NCI-H1694 treated with DMSO at 0.1 percent for 48 hours (cell line): ENCODE measurements at regions not wholly inside any gene's neighbourhood (a gene's known extent, or its start where the extent isn't known, plus 50 kb on each side); places are given as distances from the start of the nearest gene placed in this dataset.

Experiments
- DNase-seq: peaks from one replicate; lab custom pipeline; 2025; lab: John Stamatoyannopoulos, UW

GRCh38 chr1:199283794-199284193 lies 645.0 kb downstream of the PTPRC start:
- no peak for DNase-seq

DNA sequence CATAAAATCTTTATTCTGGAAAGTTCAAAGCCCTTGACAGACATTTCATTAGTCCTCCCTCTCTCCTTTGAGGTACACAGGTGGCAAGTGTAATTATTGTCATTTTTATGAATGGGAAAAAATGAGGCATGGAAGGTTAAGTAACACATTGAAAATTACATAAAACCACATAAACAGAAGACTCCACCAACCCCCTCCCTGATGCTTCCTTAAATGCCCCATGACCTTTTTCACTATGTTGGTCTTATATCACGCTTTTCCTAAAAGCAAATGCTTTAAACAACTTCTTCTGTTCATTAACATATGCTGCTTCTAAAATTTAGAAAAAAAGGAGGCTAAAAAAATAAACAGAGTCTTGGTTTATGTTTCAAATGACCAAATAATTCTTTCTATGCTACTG lies 648.4 kb downstream of the PTPRC start:
- no peak for DNase-seq

DNA sequence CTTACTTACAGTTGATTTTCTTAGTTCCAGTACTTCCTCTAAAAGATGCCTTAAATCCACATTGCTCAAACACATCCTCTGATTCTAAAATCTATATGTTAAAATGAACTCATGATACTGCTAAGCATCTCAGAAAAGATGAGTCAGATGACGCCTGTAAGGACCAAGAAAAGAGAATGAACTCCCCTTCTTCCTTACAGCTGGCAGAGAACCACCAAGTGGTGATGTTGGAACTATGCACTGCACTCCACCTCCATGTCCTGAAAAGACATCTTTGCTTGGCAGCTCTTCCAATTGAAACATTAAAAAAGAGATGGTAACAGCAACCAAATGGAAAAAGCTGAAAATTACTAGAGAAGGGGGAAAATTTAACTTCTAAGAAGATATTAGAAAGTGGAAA lies 648.8 kb downstream of the PTPRC start:
- DNase-seq, result no peak

DNA sequence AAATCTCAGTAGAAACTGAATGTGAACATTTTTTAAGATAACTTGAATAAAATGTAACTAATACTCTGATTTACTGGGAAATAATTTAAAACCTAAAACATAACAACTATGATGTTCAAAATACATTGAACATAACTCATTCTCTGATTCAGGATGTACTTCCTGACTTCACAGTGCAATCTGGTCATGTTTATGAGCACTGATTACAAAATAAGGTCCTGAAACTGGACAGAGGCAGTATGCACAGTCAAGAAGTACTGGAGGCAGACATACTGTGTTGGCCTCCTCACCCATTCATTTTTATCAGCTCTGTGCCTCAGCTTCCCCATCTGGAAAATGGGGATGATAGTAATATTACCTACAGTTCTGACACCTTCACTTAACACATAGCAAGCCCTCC lies 651.3 kb downstream of the PTPRC start:
- no peak for DNase-seq

GRCh38 chr1:199291022-199291740 lies 652.3 kb downstream of the PTPRC start:
- no peak for DNase-seq

- no peak for DNase-seq
Measured at GRCh38 chr1:199292896-199293295, 654.1 kb downstream of the PTPRC start.

DNA sequence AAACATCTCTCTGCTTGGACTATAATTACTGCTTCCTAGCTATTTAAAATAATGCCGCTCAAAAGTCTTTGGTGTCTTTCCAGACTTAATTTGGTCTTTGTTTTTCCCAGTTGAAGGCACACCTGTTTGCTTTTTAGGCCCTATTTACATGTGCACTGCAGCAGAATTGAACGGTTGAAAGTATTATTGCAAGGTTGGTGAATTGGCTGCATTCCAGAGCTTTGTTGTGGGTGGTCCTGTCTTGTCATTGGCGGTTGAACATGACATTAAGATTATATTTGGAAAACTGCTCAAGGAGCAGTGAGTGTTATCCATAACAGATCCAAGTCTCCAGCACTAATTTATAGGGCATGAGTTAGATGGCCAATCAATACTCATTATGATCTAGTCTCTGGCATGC lies 656.3 kb downstream of the PTPRC start:
- DNase-seq, result no peak

DNA sequence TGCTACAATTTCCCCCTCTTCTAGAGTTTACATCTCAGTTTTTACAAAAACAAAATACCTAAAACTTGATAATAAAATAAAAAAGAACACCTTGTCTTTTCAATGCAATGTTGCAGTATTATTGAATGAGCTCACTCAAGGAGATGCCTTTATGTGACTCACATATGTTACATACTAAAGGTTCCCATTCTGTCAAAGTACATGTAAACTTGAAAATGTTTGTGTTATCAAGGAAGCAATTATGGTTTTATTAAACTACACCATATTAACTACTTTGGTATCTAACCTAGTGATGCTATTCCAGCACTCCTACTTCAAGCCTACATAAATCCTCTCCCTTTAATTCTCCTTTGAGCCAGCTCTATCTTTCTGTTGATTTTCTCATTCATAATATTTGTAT lies 658.3 kb downstream of the PTPRC start:
- DNase-seq, result no peak

DNA sequence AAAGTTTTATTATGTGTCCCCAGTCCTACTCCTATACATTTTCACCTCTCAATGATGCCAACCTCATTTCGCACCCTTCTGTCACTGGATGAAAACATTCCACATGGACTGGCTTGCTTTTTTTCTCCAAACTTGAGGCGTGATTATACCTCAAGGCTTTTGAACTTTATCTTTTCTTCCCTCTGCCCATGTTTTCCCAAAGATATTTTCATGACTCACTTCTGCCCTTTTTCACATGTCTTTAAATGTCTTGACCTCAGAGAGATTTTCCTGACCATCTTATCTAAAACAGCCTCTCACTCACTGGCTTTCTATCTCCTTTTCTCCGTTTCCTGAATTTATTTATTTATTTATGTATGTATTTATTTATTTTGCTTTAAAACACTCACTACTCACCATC lies 659.0 kb downstream of the PTPRC start:
- DNase-seq, result no peak

DNA sequence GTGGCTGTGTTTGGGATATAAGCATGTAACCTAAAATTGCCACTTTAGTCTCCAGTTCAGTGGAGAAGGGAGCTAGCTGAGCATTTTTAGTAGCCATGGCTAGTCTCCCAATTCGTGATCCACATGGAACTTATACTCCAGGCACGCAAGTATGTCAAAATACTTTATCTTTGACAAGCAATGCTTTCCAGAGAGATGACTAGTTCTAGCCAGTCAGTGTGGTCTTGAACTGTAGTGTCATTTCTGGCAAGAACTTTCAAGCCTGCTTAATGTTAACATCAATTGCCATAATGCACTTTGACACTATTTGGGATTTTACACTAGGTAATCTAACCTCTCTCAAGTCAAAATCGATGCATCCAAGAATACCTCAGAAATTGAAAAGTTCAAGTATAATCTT lies 660.0 kb downstream of the PTPRC start:
- DNase-seq, result no peak

DNA sequence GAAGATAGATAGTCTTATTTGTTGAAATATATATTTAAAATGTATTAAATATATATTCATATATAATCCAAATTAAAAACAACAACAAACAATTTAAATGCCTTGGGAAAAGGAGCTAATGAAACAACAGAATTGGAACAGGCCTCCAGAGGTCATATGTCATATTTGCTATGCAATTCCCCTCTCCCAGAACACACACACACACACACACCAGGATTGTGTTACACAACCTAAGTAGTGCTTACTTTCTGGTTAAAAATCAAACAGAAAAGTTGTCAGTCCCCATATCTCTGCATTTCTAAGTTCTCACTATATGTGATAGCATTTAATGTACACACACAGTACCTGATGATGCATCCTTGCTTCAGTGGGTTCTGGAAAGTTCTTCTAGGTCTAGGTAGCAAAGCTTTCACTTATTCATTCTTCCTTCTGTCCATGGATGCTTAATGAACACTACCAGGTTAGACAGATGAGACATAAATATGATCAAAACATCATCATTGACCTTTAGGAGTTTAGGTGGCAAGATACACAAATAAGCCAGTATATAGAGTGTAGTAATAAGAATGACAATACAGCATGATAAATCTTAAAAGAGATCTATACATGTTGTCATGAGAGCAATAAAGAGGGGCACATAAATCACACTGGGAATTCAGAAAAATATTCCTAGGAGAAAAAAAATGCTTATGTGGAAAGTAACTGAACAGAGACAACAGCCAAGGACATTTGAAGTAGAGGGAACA lies 662.8 kb downstream of the PTPRC start:
- DNase-seq, result no peak

GRCh38 chr1:199302554-199302953 lies 663.7 kb downstream of the PTPRC start:
- no peak for DNase-seq

- DNase-seq, result no peak
Measured at GRCh38 chr1:199303035-199303434, 664.2 kb downstream of the PTPRC start.

DNA sequence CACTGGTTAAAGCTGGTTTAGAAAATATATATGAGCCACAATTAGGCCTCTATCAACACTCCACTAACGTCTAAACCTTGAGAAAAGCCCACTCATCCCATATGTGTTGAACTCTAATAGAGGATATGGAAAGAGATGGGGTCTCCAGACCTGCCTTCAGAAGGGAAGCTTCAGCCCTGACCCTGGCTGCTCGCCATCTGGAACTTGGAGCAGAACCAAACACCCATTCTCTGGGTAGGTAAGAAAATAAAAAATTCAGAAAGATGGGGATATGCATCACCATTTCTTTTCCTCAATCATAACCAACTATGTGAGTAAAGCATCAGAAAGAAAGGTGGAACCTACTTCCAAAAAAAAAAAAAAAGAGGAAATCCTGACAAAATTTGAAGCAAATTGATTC lies 666.2 kb downstream of the PTPRC start:
- DNase-seq, result no peak

- no peak for DNase-seq
Measured at GRCh38 chr1:199307496-199308264, 668.8 kb downstream of the PTPRC start.

DNA sequence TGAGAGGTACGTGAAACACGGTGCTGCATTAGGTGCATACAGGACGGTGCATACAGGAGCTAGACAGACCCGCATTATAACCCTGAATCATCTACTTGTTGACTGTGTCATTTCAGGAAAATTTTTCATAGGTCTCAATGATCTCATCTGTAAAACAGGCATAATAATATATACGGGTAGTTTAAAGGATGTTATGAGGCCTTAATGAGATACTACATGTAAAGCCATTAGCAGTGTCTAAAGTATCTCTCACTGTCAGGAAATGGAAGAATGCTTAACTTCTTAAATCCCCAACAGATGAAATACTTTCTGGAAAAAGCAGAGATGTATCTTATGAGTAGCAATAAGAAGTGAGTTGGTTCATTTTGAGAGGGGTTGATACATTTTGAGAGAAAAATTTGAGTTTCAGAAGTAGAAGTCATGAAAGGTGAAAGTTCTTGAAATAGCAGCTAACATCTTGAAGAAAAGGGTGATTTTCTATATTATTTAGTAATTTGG lies 669.6 kb downstream of the PTPRC start:
- no peak for DNase-seq

DNA sequence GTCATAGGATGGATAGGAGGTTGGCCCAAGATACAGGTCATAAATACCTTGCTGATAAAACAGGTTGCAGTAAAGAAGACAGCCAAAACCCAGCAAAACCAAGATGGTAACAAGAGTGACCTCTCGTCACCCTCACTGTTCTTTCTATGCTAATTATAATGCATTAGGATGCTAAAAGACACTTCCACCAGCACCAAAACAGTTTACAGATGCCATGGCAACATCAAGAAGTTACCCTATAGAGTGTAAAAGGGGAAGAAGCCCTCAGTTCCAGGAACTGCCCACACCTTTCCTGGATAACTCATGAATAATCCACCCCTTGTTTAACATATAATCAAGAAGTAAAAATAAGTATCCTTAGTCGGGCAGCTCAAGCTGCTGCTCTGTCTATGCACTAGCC lies 671.9 kb downstream of the PTPRC start:
- DNase-seq, result no peak

DNA sequence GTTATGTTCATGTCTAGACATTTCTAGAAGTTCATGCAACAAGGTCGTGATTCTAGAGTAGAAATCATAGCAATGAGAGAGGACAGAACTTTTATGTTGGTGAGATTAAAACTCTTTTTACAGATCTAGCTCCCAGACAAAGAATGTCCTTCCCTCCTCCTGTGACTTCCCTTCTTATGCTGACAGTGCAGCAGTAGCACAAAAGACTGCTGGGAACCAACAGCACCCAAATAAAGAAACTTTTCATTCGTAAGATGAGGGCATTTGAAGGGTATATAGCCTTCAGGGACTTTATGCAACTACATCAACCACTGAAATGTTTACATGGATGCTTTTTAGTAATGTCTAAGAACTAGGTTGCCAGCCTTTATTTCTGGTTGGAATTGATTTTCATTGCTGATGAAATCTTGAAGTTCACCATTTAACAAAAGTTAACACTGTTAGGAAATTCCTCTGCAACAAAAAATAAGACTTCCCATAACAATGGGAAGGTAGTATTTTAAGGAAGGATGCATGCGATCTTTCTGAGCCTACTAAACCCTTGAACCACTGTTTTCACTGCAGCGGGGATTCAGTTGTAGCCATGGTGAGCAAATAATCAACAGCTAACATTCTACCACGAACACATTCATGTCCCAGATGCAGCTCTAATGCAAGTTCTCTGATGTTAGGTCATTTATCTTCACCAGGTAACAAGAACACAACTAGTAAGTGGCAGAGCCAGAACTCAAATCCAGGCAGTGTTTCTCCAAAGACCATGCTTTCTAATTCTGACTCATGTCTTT lies 672.8 kb downstream of the PTPRC start:
- no peak for DNase-seq

DNA sequence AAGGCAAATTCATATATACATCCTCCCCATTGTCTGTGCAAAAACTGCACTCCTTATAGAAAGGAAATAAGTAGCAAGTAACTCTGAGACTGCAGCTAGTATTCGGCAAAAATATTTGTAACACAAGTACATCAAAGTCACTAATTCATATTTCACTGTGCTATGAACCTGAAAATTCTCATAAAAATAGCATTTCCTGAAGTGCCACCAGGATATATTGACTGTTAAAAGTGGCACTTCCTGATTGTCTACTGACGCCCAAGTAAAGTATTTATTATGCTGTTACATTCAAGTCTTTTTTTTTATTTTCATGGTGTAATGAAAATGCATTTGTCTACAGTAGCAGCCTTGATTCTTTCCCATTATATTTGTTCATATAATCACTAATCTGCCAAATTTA lies 673.8 kb downstream of the PTPRC start:
- DNase-seq, result no peak

- no peak for DNase-seq
Measured at GRCh38 chr1:199313444-199313843, 674.6 kb downstream of the PTPRC start.

GRCh38 chr1:199319341-199319740 lies 680.5 kb downstream of the PTPRC start:
- DNase-seq, result no peak

- DNase-seq, result no peak
Measured at GRCh38 chr1:199322278-199322677, 683.4 kb downstream of the PTPRC start.
